HL-60/S4 (cell line): ENCODE measurements at regions not wholly inside any gene's neighbourhood (a gene's known extent, or its start where the extent isn't known, plus 50 kb on each side); places are given as distances from the start of the nearest gene placed in this dataset.

Source experiments
- in situ Hi-C: fragments of 300-500 bp; cut with MboI; formaldehyde crosslinking; loops from 2 replicates; pipeline ENCODE4 v1.14.3; 2022; ENCODE audit warnings: low sequenced_read_pairs

GRCh38 chr19:28943651-28944050 is 269.3 kb downstream of the UQCRFS1 start:
- in situ Hi-C loops, result no loop called here

- in situ Hi-C loops, result no loop called here
Observed at GRCh38 chr19:28941833-28942232, 271.1 kb downstream of the UQCRFS1 start.

GRCh38 chr19:28940751-28941500 is 272.0 kb downstream of the UQCRFS1 start:
- in situ Hi-C loops, result no loop called here

- in situ Hi-C loops, result no loop called here
Observed at GRCh38 chr19:28939236-28939635, 273.7 kb downstream of the UQCRFS1 start.

GRCh38 chr19:28936001-28936400 is 276.9 kb downstream of the UQCRFS1 start:
- in situ Hi-C loops, result no loop called here

GRCh38 chr19:28934631-28935030 is 278.3 kb downstream of the UQCRFS1 start:
- in situ Hi-C loops, result no loop called here

- in situ Hi-C loops, result no loop called here
Observed at GRCh38 chr19:28933039-28933438, 279.9 kb downstream of the UQCRFS1 start.

GRCh38 chr19:28932446-28932845 is 280.5 kb downstream of the UQCRFS1 start:
- in situ Hi-C loops, result no loop called here

- in situ Hi-C loops, result no loop called here
Observed at GRCh38 chr19:28929006-28929405, 283.9 kb downstream of the UQCRFS1 start.

- in situ Hi-C loops, result no loop called here
Observed at GRCh38 chr19:28927456-28927855, 285.5 kb downstream of the UQCRFS1 start.

GRCh38 chr19:28920269-28921066 is 292.5 kb downstream of the UQCRFS1 start:
- in situ Hi-C loops, result no loop called here

- in situ Hi-C loops, result no loop called here
Observed at GRCh38 chr19:28917621-28918020, 295.3 kb downstream of the UQCRFS1 start.

GRCh38 chr19:28915737-28916460 is 297.1 kb downstream of the UQCRFS1 start:
- in situ Hi-C loops, result no loop called here

- in situ Hi-C loops, result no loop called here
Observed at GRCh38 chr19:28915202-28915601, 297.7 kb downstream of the UQCRFS1 start.

- in situ Hi-C loops, result no loop called here
Observed at GRCh38 chr19:28914173-28914572, 298.8 kb downstream of the UQCRFS1 start.

GRCh38 chr19:28913626-28914025 is 299.3 kb downstream of the UQCRFS1 start:
- in situ Hi-C loops, result no loop called here

- in situ Hi-C loops, result no loop called here
Observed at GRCh38 chr19:28908941-28909340, 304.0 kb downstream of the UQCRFS1 start.

GRCh38 chr19:28907534-28907933 is 305.4 kb downstream of the UQCRFS1 start:
- in situ Hi-C loops, result no loop called here

GRCh38 chr19:28905996-28906395 is 307.0 kb downstream of the UQCRFS1 start:
- in situ Hi-C loops, result no loop called here

- in situ Hi-C loops, result no loop called here
Observed at GRCh38 chr19:28899703-28900102, 313.2 kb downstream of the UQCRFS1 start.

- in situ Hi-C loops, result no loop called here
Observed at GRCh38 chr19:28898249-28898648, 314.7 kb downstream of the UQCRFS1 start.
